ENCODE measurements at regions not wholly inside any gene's neighbourhood (a gene's known extent, or its start where the extent isn't known, plus 50 kb on each side); places are given as distances from the start of the nearest gene placed in this dataset.

GRCh38 chr5:82381591-82381990, 103.4 kb upstream of the RPS23 start:
- intact Hi-C loops (cut with DNase I), result no loop called here
- no peak for DNase-seq (ENCODE audit: low spot score)

GRCh38 chr5:82376307-82376706, 98.2 kb upstream of the RPS23 start:
- intact Hi-C loops (cut with DNase I), result no loop called here
- no peak for DNase-seq (ENCODE audit: low spot score)

GRCh38 chr5:82375488-82376244, 97.5 kb upstream of the RPS23 start:
- intact Hi-C loops (cut with DNase I), result no loop called here
- no peak for DNase-seq (ENCODE audit: low spot score)

GRCh38 chr5:82374637-82375036, 96.5 kb upstream of the RPS23 start:
- no peak for DNase-seq (ENCODE audit: low spot score)
- intact Hi-C loops (cut with DNase I), result no loop called here

- intact Hi-C loops (cut with DNase I), result loop anchor here (5.0 to 10.0 kb wide), 3 partner anchors 97 to 274 kb away; no protein-coding TSS in a partner anchor
Measured at GRCh38 chr5:82367930-82368329, 89.8 kb upstream of the RPS23 start.

GRCh38 chr5:82365744-82366228, 87.6 kb upstream of the RPS23 start:
- DNase-seq (ENCODE audit: low spot score), result no peak
- intact Hi-C loops (cut with DNase I), result loop anchor here (5.0 to 10.0 kb wide), 3 partner anchors 99 to 277 kb away; no protein-coding TSS in a partner anchor

More at GRCh38 chr5:82367930-82368329, 89.8 kb upstream of the RPS23 start:
- no peak for DNase-seq (ENCODE audit: low spot score)

GRCh38 chr5:82365026-82365425, 86.9 kb upstream of the RPS23 start:
- no peak for DNase-seq (ENCODE audit: low spot score)
- intact Hi-C loops (cut with DNase I), result loop anchor here (5.0 to 10.0 kb wide), 3 partner anchors 100 to 277 kb away; no protein-coding TSS in a partner anchor

GRCh38 chr5:82364497-82364896, 86.3 kb upstream of the RPS23 start:
- intact Hi-C loops (cut with DNase I), result loop anchor here (10.0 kb wide), 2 partner anchors 100 to 190 kb away; no protein-coding TSS in a partner anchor
- DNase-seq (ENCODE audit: low spot score), result no peak

- intact Hi-C loops (cut with DNase I), result loop anchor here (10.0 kb wide), 2 partner anchors 101 to 191 kb away; no protein-coding TSS in a partner anchor
Measured at GRCh38 chr5:82363524-82363923, 85.4 kb upstream of the RPS23 start.

GRCh38 chr5:82362636-82363035, 84.5 kb upstream of the RPS23 start:
- intact Hi-C loops (cut with DNase I), result loop anchor here (10.0 kb wide), 2 partner anchors 102 to 192 kb away; no protein-coding TSS in a partner anchor
- DNase-seq (ENCODE audit: low spot score), result no peak

More at GRCh38 chr5:82363524-82363923, 85.4 kb upstream of the RPS23 start:
- no peak for DNase-seq (ENCODE audit: low spot score)

GRCh38 chr5:82360022-82360421, 81.9 kb upstream of the RPS23 start:
- intact Hi-C loops (cut with DNase I), result loop anchor here (10.0 kb wide), 2 partner anchors 105 to 195 kb away; no protein-coding TSS in a partner anchor
- no peak for DNase-seq (ENCODE audit: low spot score)

- intact Hi-C loops (cut with DNase I), result loop anchor here (5.0 to 10.0 kb wide), 3 partner anchors 38 to 1113 kb away; partner anchors contain the start of gene VCAN
- no peak for DNase-seq (ENCODE audit: low spot score)
Measured at GRCh38 chr5:82359272-82359671, 81.1 kb upstream of the RPS23 start.

- DNase-seq (ENCODE audit: low spot score), result no peak
- intact Hi-C loops (cut with DNase I), result loop anchor here (5.0 to 10.0 kb wide), 3 partner anchors 39 to 1114 kb away; partner anchors contain the start of gene VCAN
Measured at GRCh38 chr5:82358457-82358856, 80.3 kb upstream of the RPS23 start.

GRCh38 chr5:82356808-82357671, 78.9 kb upstream of the RPS23 start:
- DNase-seq (ENCODE audit: low spot score), result peak; percentile 90
- intact Hi-C loops (cut with DNase I), result loop anchor here (1.0 to 10.0 kb wide), 4 partner anchors 40 to 1115 kb away; partner anchors contain the start of gene VCAN

- no peak for DNase-seq (ENCODE audit: low spot score)
- intact Hi-C loops (cut with DNase I), result loop anchor here (5.0 to 10.0 kb wide), 3 partner anchors 41 to 1116 kb away; partner anchors contain the start of gene VCAN
Measured at GRCh38 chr5:82356021-82356420, 77.9 kb upstream of the RPS23 start.

- no peak for DNase-seq (ENCODE audit: low spot score)
- intact Hi-C loops (cut with DNase I), result loop anchor here (5.0 to 10.0 kb wide), 3 partner anchors 42 to 1117 kb away; partner anchors contain the start of gene VCAN
Measured at GRCh38 chr5:82355496-82355895, 77.3 kb upstream of the RPS23 start.

- intact Hi-C loops (cut with DNase I), result loop anchor here (5.0 to 10.0 kb wide), 3 partner anchors 42 to 1117 kb away; partner anchors contain the start of gene VCAN
- no peak for DNase-seq (ENCODE audit: low spot score)
Measured at GRCh38 chr5:82355053-82355452, 76.9 kb upstream of the RPS23 start.

GRCh38 chr5:82354543-82354942, 76.4 kb upstream of the RPS23 start:
- intact Hi-C loops (cut with DNase I), result loop anchor here (5.0 to 10.0 kb wide), 2 partner anchors 390 to 1208 kb away; no protein-coding TSS in a partner anchor
- no peak for DNase-seq (ENCODE audit: low spot score)

GRCh38 chr5:82353522-82353921, 75.4 kb upstream of the RPS23 start:
- DNase-seq (ENCODE audit: low spot score), result no peak
- intact Hi-C loops (cut with DNase I), result loop anchor here (2.0 to 10.0 kb wide), 3 partner anchors 391 to 1209 kb away; no protein-coding TSS in a partner anchor
